Keratinocyte (primary cell): ENCODE measurements at regions not wholly inside any gene's neighbourhood (a gene's known extent, or its start where the extent isn't known, plus 50 kb on each side); places are given as distances from the start of the nearest gene placed in this dataset.

Source experiments
- EZH2 ChIP-seq: IDR thresholded peaks from one replicate; pipeline ENCODE4 v1.6.1; 2012; ENCODE audit warnings: inconsistent platforms, mild to moderate bottlenecking, low read length, moderate library complexity
- TF ChIP-seq, protein P1 (sequence below), 3 experiments: IDR thresholded peaks in 1 of 3; conservative IDR thresholded peaks in 1 of 3; optimal IDR thresholded peaks in 1 of 3; 2 replicates in 2 of 3; 3 replicates in 1 of 3; pipeline versions ENCODE3 to v1.5.1; 2011; ENCODE audit warnings: low read length in 3 of 3, mild to moderate bottlenecking in 3 of 3, moderate library complexity in 2 of 3, control low read depth in 1 of 3, inconsistent platforms in 1 of 3; ENCODE audit not compliant: insufficient read depth in 2 of 3; ENCODE audit errors: extremely low read depth in 1 of 3

DNA sequence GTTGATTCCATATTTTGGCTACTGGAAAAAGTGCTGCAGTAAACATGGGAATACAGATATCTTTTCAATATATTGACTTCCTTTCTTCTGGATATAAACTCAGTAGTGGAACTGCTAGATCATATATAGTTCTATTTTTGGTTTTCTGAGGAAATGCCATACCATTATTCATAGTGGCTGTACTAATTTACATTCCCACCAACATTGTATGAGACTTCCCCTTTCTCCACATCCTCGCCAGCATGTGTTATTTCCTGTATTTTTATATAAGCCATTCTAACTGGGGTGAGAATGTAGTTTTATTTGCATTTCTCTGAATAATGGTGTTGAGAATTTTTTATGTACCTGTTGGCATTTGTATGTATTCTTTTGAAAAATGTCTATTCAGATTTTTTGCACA, 385.2 kb downstream of the NUF2 start:
- TF ChIP-seq, protein P1, sequence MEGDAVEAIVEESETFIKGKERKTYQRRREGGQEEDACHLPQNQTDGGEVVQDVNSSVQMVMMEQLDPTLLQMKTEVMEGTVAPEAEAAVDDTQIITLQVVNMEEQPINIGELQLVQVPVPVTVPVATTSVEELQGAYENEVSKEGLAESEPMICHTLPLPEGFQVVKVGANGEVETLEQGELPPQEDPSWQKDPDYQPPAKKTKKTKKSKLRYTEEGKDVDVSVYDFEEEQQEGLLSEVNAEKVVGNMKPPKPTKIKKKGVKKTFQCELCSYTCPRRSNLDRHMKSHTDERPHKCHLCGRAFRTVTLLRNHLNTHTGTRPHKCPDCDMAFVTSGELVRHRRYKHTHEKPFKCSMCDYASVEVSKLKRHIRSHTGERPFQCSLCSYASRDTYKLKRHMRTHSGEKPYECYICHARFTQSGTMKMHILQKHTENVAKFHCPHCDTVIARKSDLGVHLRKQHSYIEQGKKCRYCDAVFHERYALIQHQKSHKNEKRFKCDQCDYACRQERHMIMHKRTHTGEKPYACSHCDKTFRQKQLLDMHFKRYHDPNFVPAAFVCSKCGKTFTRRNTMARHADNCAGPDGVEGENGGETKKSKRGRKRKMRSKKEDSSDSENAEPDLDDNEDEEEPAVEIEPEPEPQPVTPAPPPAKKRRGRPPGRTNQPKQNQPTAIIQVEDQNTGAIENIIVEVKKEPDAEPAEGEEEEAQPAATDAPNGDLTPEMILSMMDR (optimal IDR thresholded peaks at IDR 0.05 in 1 of 3, IDR thresholded peaks at IDR 0.05 in 1 of 3, conservative IDR thresholded peaks at IDR 0.05 in 1 of 3; ENCODE audit: extremely low read depth in 1 of 3, insufficient read depth in 2 of 3, low read length in 3 of 3) = no peak
- TF ChIP-seq EZH2 = no peak
